IPS-18a (cell line): ENCODE measurements at regions not wholly inside any gene's neighbourhood (a gene's known extent, or its start where the extent isn't known, plus 50 kb on each side); places are given as distances from the start of the nearest gene placed in this dataset.

Experiments used
- H3K27ac ChIP-seq: one replicate; pipeline ENCODE4 v1.5.1; 2013; ENCODE audit warnings: low read length
- H3K27me3 ChIP-seq: one replicate; pipeline ENCODE4 v1.6.1; 2013; ENCODE audit warnings: mild to moderate bottlenecking, low read length; ENCODE audit not compliant: control insufficient read depth, insufficient read depth
- H3K36me3 ChIP-seq: one replicate; pipeline ENCODE4 v1.6.1; 2013; ENCODE audit warnings: low read depth, low read length; ENCODE audit not compliant: control insufficient read depth
- H3K4me1 ChIP-seq: one replicate; pipeline ENCODE4 v1.6.1; 2013; ENCODE audit warnings: low read depth, low read length; ENCODE audit not compliant: control insufficient read depth
- H3K4me3 ChIP-seq: one replicate; pipeline ENCODE4 v1.5.1; 2013; ENCODE audit warnings: low read length
- H3K9ac ChIP-seq: one replicate; pipeline ENCODE4 v1.6.1; 2013; ENCODE audit warnings: mild to moderate bottlenecking, low read length, moderate library complexity
- H3K9me3 ChIP-seq: one replicate; pipeline ENCODE4 v1.6.1; 2013; ENCODE audit warnings: low read depth, low read length; ENCODE audit not compliant: control insufficient read depth

- Histone ChIP-seq H3K4me3 (no peak overlapping the region), H3K9ac (no peak overlapping the region), H3K4me1 (peaks cover 43% of the 10 kb centered on the region), H3K36me3 (no peaks in the 10 kb centered on the region), H3K9me3 (no peaks in the 10 kb centered on the region), H3K27ac (no peak overlapping the region), H3K27me3 (no peaks in the 10 kb centered on the region)
These were observed 469.1 kb downstream of the SOX2 start for GRCh38 chr3:182180654-182181385.

GRCh38 chr3:182182531-182182968 is 470.8 kb downstream of the SOX2 start:
- Histone ChIP-seq H3K4me1 (peaks cover 43% of the 10 kb centered on the region), H3K9ac (no peak overlapping the region), H3K27ac (no peak overlapping the region)

GRCh38 chr3:182183716-182184430 is 472.1 kb downstream of the SOX2 start:
- Histone ChIP-seq H3K9ac (no peak overlapping the region), H3K36me3 (no peaks in the 10 kb centered on the region), H3K27me3 (no peaks in the 10 kb centered on the region), H3K27ac (no peak overlapping the region), H3K4me3 (no peak overlapping the region), H3K9me3 (no peaks in the 10 kb centered on the region), H3K4me1 (peaks cover 39% of the 10 kb centered on the region)

More at GRCh38 chr3:182182531-182182968, 470.8 kb downstream of the SOX2 start:
- no peaks in the 10 kb centered on the region for H3K36me3 ChIP-seq
- no peak overlapping the region for H3K4me3 ChIP-seq
- no peaks in the 10 kb centered on the region for H3K9me3 ChIP-seq
- H3K27me3 ChIP-seq, result no peaks in the 10 kb centered on the region

- H3K4me1 ChIP-seq, result peaks cover 36% of the 10 kb centered on the region
- H3K27me3 ChIP-seq, result no peaks in the 10 kb centered on the region
- H3K4me3 ChIP-seq, result no peak overlapping the region
- no peak overlapping the region for H3K9ac ChIP-seq
- no peaks in the 10 kb centered on the region for H3K9me3 ChIP-seq
- H3K27ac ChIP-seq, result no peak overlapping the region
- H3K36me3 ChIP-seq, result no peaks in the 10 kb centered on the region
These were observed 473.6 kb downstream of the SOX2 start for GRCh38 chr3:182185313-182185712.

DNA sequence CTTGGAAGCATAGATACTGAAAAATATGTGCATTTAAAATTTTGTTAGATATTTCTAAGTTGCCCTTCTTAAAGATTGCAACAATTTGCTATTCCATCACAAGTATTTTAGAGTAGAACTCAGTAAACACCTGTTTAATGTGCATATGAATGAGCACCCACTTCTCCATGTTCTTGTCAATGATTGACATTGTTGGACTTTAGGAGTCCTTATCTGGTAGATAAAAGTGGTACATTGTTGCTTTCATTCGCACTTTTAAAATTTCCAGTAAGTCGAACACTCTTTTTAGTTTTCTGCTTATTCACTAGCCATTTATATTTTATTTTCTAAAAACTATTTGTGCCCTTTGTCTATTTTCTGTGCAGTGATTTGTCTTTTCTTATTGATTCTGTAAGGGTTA is 478.3 kb downstream of the SOX2 start:
- no peaks in the 10 kb centered on the region for H3K36me3 ChIP-seq
- H3K27me3 ChIP-seq, result no peaks in the 10 kb centered on the region
- no peak overlapping the region for H3K27ac ChIP-seq
- no peak overlapping the region for H3K4me3 ChIP-seq
- H3K9ac ChIP-seq, result no peak overlapping the region
- no peaks in the 10 kb centered on the region for H3K9me3 ChIP-seq
- H3K4me1 ChIP-seq, result peaks cover 7% of the 10 kb centered on the region

DNA sequence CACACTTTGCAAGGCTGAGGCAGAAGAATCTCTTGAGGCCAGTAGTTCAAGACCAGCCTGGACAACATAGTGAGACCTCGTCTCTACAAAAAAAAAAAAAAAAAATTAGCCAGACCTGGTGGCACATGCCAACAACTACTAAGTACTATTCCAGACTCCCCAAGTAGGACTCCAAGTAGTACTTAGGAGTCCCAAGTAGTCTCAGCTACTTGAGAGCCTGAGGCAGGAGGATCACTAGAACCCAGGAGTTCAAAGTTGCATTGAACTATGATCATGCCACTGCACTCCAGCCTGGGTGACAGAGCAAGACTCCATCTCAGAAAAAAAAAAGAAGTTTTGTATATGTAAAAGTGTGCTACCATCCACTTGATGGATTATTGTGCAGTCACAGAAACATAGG is 486.6 kb downstream of the SOX2 start:
- H3K4me3 ChIP-seq, result no peak overlapping the region
- H3K27ac ChIP-seq, result no peak overlapping the region
- H3K4me1 ChIP-seq, result peaks cover 23% of the 10 kb centered on the region
- H3K9me3 ChIP-seq, result no peaks in the 10 kb centered on the region
- no peaks in the 10 kb centered on the region for H3K36me3 ChIP-seq
- H3K27me3 ChIP-seq, result no peaks in the 10 kb centered on the region
- no peak overlapping the region for H3K9ac ChIP-seq

DNA sequence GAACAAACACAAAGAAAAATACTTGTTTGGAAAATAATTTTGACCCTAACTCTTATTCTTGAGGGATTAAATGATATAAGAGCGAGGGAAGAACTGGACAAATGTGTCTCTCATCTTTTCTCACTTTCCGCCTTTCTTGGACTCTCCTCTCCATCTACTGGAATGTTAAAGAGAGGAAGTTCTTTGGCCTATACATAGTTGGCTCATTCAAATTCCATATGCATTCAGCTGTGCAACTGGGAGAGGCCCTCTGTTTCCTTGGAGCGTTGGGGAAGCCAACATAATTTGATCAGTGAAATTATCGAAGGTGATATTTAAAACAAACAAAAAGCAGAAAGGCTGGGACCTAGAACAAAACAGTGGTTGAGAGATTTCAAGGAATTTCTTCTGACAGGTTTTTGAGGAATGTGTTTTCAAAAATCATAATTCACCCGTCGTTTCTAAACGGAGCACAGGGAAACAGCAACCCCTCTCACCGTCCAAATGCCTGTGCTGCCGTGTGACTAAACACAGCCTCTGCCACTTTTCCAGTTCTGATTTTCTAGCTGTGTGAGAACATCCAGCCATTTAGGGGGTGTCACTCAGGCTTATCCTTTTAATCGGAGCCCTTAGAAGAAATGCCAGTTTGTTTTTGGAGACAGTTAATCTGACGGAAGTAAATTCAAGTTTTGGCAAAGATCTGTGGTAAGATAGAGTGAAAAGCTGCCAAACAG is 489.9 kb downstream of the SOX2 start:
- no peaks in the 10 kb centered on the region for H3K9me3 ChIP-seq
- no peak overlapping the region for H3K9ac ChIP-seq
- H3K4me3 ChIP-seq, result peak overlapping the region; percentile 3
- H3K36me3 ChIP-seq, result no peaks in the 10 kb centered on the region
- no peak overlapping the region for H3K27ac ChIP-seq
- peaks cover 18% of the 10 kb centered on the region for H3K4me1 ChIP-seq
- H3K27me3 ChIP-seq, result no peaks in the 10 kb centered on the region

GRCh38 chr3:182212479-182213076 is 500.9 kb downstream of the SOX2 start:
- Histone ChIP-seq H3K4me1 (peaks cover 10% of the 10 kb centered on the region), H3K9me3 (no peaks in the 10 kb centered on the region), H3K27me3 (no peaks in the 10 kb centered on the region), H3K27ac (no peak overlapping the region), H3K36me3 (no peaks in the 10 kb centered on the region), H3K4me3 (no peak overlapping the region), H3K9ac (no peak overlapping the region)

- Histone ChIP-seq H3K4me1 (peaks cover 17% of the 10 kb centered on the region), H3K36me3 (no peaks in the 10 kb centered on the region), H3K27me3 (no peaks in the 10 kb centered on the region), H3K9ac (no peak overlapping the region), H3K9me3 (no peaks in the 10 kb centered on the region), H3K27ac (no peak overlapping the region), H3K4me3 (no peak overlapping the region)
These were observed 502.7 kb downstream of the SOX2 start for GRCh38 chr3:182214416-182214815.

- no peak overlapping the region for H3K27ac ChIP-seq
- H3K36me3 ChIP-seq, result no peaks in the 10 kb centered on the region
- H3K27me3 ChIP-seq, result no peaks in the 10 kb centered on the region
- no peaks in the 10 kb centered on the region for H3K9me3 ChIP-seq
- no peak overlapping the region for H3K9ac ChIP-seq
- no peak overlapping the region for H3K4me3 ChIP-seq
- peaks cover 23% of the 10 kb centered on the region for H3K4me1 ChIP-seq
These were observed 504.2 kb downstream of the SOX2 start for GRCh38 chr3:182215881-182216280.

GRCh38 chr3:182216311-182216970 is 504.7 kb downstream of the SOX2 start:
- Histone ChIP-seq H3K36me3 (no peaks in the 10 kb centered on the region), H3K9ac (no peak overlapping the region), H3K27me3 (no peaks in the 10 kb centered on the region), H3K27ac (no peak overlapping the region), H3K4me3 (no peak overlapping the region), H3K9me3 (no peaks in the 10 kb centered on the region), H3K4me1 (peaks cover 23% of the 10 kb centered on the region)
